ENCODE measurements at regions not wholly inside any gene's neighbourhood (a gene's known extent, or its start where the extent isn't known, plus 50 kb on each side); places are given as distances from the start of the nearest gene placed in this dataset.

GRCh38 chr19:30880151-30880550, 469.1 kb downstream of the TSHZ3 start:
- no peak for TF ChIP-seq CTCF (IDR thresholded peaks at IDR 0.05; ENCODE audit: poor library complexity, severe bottlenecking)
- no peak for TF ChIP-seq SMC3 (conservative IDR thresholded peaks at IDR 0.05; ENCODE audit: poor library complexity)
- no peak for TF ChIP-seq REST (IDR thresholded peaks at IDR 0.05; ENCODE audit: borderline replicate concordance)
- no peak for TF ChIP-seq RAD21 (conservative IDR thresholded peaks at IDR 0.05)
- no peak for TF ChIP-seq TAF1 (IDR thresholded peaks at IDR 0.05; ENCODE audit: low read depth)

Measured in neural cell (in vitro differentiated cells).